D341Med (cell line): ENCODE measurements at regions not wholly inside any gene's neighbourhood (a gene's known extent, or its start where the extent isn't known, plus 50 kb on each side); places are given as distances from the start of the nearest gene placed in this dataset.

Experiments
- DNase-seq: peaks from one replicate; pipeline ENCODE4 v3.0.0; 2012; ENCODE audit warnings: low spot score

DNA sequence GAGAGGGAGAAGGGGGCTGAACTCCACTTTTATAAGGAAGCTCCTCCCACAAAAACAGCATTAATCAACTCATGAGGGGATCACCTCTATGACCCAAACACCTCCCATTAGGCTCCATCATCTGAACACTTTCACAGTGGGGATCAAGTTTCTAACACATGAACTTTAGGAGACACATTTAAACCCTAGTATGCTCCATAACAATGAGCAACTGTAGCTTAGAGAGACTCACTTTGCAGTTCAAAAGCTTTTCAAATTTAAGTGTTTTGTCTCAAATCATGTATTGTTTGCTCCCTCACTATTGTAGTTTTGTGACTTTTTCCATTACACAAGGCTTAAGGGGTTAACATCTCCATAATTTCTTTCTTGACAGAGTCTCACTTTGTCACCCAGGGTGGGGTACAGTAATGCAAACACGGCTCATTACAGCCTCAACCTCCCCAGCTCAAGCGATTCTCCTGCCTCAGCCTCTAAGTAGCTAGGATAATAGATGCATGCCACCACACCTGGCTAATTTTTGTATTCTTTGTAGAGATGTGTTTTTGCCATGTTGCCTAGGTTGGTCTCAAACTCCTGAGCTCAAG is 352.7 kb upstream of the CDH20 start:
- no peak for DNase-seq

DNA sequence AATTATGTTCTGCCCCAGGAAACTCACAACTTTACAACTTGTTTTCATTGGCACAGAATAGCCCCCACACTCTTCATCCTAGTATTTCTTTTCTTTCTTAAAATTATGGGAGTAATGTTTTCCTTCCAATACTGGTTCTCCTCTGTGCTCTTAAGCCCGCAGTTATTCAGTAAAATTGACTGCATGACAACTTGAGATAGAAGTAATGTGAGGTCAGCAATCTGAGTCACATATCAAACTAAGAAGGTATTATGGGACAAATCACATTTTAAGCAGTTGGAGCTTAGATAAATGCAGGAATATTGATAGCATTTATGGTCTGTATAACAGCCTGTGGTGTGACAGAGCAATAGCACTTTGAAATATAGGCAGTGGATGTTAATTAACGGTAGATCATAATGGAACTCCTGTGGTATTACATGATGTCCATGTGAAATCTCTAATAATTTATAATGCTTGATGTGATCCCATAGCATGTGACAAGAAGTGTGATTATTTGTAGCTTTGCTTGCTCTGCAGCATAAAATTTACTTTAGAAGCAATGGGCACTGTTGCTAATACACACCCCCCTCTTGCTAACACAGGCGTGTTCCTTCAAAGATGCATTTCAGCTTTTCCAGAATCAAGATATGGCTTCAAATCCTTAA is 351.4 kb upstream of the CDH20 start:
- DNase-seq = no peak

DNA sequence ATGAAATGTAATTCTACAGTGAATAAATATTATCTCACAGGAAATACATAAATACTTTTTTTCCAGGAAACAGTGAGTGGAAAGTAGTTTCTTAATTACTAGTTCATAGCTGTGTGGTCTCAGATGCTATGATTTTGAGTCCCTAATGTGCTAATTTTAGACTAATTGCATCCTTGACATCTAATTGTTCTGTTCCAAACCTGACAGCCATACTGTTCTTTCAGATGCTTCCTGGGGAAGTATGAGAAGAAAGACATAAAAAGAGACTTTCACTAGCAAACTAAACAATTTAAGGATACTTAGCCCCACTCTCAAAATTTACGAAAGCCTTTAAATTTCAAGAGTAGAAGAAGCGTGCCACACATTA is 350.9 kb upstream of the CDH20 start:
- no peak for DNase-seq

DNA sequence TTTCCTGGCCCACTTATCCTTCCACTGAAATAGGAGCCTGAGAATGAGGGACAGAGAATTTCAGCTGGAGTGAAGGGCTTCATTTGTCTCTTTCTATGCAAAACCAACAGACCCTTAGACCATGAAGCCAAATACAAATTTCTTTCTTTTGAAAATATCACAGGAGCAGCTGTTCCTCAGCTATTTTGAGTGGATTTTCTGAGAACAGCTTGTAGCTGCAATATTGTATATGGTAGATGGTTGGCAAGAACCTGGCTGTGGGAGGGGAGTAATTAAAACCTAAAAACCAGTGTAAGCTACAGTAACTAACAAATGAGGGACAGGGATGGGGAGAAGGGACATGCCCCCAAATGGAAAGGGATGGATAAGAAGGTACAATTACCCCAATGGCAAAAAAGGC is 350.3 kb upstream of the CDH20 start:
- DNase-seq = no peak

DNA sequence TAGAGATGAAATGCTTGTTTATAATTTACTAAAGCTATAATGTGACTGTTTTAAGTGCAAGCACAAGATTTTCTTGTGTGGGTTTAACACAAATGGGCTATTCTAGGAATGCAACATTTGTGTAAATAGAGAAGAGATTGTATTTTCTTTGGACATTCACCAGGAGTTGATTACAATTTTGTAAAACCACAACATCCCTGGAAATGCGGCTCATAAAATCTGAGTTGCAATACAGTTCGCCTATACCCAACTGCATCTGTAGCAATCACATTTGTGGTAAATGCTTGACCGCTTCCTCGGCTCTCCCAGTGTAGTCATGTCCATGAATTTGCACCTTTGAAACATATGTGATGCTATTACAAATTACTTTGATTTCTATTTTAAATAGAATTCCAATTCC is 348.7 kb upstream of the CDH20 start:
- no peak for DNase-seq

DNA sequence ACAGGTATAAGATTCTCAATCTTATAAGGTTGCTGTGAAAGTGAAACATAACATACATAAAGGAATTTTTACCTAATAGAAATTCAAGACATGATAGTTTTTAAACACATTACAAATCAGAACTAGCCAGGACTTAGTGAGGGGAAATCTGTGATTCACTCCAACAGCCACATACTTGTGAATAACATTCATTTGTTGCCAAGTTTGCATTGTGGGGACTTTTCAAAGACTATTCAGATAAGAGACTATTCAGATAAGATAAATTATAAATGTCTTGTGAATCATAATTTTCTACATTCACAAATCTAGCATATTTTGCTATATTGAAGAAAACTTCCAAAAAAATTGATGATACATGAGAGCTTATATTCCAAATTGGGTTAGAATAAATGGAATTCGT is 345.3 kb upstream of the CDH20 start:
- no peak for DNase-seq

DNA sequence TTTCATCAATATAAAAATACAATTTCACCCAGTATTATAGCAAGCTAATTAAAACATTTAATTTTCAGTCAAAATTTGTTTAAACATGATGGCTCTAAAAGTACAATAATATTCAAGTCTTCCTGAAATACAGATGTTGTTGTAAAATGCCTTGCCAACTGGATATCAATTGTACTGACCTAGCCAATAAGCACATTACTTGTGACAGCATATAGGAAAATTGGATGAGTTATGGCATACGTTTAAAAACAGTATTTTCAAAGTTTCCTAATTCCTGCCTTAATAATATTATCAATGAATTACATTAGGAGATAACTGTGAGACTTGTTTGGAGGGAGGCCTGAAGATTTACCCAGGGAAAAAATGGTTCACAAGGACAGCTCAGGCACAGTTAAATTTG is 336.9 kb upstream of the CDH20 start:
- no peak for DNase-seq

DNA sequence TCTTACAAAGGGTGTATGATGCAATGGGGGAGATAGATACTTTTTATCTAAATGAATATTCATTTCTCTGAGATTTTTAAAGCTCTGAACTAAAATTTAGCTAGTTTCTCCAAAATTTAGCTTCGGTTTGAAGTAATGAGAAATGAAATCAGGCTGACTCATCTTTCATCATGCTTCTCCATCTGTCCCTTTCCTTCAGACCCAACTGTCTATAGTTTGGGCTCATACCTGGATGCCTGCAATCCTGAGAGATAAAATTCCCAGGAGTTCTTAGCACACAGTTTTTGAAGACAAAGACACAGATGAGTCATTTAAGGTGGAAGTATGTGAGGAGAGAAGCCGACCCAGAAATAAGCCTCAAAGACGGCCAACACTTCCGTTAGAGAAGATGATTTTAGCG is 336.4 kb upstream of the CDH20 start:
- DNase-seq = no peak

DNA sequence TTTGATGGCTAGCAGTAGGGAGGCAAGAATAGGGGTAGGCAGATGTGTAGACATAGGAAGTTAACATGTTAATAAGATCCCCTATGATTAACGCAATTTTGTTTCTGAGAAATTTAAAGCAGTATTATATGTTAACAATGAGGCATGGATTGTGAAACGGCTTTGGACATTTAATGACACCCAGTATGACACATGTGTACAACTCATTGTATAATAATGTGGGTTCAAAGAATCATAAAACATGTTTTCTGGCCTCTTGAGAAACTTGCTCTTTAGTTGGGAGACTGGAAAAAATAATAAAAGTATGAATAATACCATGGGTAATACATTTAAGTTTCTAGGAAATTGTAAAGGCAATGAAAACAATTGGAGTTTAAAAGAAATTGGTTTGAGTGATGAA is 332.1 kb upstream of the CDH20 start:
- DNase-seq = no peak

DNA sequence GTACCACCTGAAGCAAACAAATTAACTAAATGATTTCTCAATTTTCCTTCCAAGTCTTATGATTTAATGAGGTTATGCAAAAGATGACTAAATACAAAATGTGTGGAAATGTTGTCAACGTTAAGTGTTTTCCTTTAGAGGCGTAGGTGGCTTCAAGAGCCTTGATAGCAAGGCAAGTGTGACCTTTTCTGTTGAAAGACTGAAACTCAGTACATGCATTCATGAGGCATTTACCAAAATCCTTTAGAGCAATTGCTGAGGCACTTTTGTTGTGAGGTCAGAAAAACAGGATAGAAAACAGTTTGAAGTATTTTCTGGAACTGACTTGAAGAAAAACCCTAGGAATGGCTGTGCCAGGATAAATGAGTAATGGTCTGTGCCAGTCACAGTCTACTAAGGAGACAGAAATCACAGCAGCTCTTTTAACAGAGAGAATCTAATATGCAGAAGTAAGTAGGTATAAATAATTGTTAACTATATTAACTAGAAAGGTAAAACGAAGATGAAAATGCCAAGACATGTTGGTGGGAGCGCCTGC is 326.5 kb upstream of the CDH20 start:
- DNase-seq = no peak

DNA sequence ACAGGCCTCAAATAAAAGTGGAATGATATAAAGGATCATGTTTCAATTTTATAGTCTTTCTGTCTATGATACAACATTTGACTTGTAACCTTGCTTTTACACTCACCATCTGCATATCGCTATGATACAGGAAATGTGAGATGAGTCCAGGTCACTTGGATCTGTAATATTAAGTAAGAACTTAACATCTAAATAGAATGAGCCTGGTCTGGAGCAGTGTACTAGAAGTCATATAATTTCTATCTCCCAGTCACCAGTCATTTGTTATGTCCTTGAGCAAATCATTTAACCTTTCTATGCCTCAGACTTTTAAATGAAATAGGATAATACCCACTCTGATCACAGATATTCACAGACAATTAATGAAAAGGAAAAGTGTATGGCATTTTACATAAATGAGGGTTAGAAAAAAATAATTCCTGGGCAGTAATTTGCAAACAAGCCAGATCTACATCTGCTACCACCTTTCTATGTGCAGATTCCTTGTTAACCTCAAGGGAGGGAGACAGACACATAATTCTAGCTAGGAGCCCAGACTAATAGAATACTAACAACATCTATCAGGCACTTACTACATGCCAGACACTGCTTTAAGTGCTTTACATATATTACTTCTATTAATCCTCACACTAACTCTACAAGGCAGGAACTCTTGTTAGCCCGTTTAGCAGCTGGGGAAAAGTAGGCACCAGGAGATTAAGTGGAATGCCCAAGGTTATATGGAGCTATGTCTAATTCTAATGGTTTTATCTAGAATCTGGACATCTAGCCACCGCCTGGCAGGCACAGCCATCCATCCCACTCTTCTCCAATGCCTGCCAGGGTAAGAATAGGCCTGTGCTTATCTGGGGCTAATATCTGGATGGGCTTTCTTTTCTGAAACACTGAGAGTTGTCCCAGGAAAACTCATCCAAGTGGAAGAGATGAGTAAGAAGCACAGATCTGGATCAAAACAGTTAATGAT is 313.6 kb upstream of the CDH20 start:
- no peak for DNase-seq

DNA sequence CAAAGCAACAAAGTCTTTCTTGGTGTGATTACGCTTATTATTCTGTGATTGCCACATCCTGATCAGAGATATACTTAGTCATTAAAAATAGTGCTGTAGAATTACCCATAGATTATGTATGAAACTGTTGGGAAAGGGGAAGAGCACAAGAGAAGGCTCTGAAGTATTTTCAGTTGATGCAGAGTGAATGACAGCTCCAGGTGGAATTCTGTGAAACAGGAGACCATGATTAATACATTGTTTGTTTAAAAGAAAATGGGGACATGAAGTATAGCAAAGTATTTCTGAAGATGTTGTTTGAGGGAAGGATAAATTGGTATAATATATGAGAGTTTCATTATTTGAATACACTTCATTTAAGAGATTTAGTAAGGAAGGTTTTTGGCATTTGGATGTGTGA is 307.6 kb upstream of the CDH20 start:
- no peak for DNase-seq

DNA sequence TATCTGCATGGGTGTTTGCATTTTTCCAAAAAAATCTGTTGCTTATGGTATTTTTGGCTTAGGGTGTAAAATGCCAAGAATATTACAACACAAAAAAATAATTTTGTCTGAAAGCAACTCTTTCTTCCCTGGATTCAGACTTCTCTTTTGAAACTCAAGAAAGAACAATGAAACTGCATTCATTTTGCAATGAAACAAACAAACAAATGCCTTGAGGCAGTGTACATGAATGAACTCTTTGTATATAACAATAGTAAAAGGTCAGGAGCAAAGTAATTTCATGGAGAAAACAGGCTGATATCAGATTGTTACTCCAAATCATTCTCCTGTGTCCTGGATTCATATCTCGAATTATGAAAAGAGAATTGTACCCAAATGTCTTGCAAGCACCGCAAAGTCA is 301.6 kb upstream of the CDH20 start:
- DNase-seq = no peak

DNA sequence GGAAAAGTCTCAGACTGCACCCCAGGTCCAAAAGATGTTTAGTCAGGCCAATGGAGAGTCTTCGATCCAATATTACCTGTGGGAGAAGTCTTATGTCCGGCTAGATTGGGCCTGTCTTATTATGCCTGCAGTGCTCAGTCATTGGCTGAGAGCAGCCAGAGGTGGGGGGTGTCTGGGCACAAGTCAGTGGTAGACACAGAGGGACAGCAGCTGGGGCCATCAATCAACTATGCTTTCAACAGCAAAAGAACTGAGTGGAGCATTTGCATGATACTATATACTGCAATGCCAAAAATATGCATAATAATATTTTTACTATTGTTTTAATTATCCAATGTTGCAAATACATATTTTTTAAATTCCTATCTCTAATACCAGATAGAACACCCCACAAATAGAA is 298.6 kb upstream of the CDH20 start:
- DNase-seq = no peak

DNA sequence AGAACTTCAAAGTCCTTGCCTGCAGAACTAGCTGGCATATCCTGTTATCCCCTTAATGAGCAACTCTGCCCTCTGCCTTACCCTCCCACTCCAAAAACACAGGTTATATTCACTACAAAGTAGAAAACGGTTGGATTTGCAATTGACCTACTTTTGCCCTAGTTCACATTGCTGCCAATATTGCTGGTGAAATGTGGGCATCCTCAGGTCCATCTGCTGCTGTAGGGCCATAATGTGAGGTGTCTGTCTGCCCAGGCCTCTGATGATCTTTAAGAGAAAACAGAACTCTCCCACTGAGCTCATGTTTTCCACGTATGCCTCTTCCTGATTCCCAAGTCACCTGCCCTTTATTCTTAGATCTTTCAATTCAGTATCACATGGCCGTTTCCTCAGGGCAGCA is 294.0 kb upstream of the CDH20 start:
- no peak for DNase-seq

DNA sequence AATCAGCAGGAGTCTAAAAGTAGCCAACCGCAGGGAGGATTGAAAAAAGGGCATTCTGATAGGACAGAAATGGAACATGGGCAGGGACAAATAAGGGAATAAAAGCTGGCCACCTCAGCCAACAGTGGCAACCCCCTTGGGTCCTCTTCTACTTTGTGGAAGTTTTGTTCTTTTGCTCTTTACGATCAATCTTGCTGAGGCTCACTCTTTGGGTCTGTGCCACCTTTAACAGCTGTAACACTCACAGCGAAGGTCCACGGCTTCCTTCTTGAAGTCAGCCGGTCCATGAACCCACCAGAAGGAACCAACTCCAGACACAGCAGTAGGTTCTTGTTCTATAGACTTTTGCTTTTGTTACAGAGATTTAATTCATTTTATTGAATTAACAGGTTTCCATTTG is 285.4 kb upstream of the CDH20 start:
- DNase-seq = no peak

DNA sequence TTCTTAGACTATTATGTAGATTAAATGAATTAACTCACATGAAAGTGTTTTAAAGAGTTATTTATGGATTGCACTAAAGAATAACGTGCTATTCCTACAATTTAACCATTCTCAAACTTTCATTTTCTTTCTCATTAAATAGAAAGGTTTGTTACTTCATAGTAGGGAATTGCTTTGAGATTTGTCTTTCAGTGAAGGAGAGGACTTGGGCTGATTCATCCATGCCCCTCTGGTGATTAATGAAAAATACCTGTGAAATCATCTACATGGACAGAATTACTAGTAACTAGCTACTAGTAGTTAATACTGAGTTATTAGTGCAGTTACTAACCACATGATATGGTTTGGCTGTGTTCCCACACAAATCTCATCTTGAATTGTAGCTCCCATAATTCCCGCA is 275.8 kb upstream of the CDH20 start:
- no peak for DNase-seq

DNA sequence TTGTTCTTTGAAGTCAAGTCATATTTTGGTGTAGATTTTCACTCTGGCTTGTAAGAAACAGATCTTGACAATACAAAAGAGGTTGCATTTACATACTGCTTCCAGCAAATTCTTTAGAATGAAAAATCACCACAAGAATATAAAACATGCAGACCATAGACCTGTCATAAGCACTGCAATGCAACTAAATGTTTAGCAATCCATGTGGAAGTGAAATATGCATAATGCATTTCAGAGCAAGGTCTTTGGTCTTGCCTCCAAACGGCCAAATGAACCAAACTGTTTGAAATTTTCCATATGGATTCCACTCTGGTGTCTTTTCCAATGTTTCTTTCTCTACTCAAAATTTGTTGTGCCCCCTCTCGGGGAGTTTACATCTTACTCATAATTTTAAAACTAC is 271.0 kb upstream of the CDH20 start:
- DNase-seq = no peak

DNA sequence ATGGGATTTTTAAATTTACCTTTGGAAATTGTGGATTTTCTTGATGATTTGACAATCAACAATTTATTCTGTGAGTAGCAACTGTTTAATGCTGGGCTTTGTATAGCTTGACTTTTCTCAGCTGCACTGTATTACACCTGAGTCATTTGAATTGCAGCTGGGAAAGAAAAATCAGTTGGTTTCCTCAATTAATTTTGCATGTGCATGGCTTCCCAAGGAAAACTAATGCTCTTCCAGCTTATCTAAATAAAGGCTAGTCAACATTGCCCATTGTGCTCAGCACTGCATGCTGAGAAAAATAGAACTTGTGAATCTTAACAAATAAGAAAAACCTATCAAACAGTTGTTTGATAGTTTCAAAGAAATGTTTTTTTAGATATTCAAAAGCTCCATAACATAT is 268.3 kb upstream of the CDH20 start:
- DNase-seq = no peak

DNA sequence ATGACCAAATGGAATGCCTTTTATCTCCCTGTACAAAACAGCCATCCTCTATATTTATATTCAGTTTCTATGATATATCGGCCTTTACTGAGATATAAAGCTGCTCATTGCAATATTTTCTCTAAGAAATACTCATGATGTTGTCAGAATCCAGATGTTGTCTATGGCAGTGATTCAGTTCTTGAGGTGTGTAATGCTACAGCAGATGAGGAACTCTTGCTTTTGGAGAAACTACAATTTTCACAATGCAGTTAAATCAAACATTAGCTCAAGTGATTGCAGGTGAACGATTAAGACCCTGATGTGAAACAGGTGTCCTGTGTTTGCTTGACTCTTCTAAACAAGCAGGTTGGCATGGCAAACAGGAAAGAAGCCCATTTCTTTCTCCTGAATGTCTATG is 256.2 kb upstream of the CDH20 start:
- DNase-seq = no peak

DNA sequence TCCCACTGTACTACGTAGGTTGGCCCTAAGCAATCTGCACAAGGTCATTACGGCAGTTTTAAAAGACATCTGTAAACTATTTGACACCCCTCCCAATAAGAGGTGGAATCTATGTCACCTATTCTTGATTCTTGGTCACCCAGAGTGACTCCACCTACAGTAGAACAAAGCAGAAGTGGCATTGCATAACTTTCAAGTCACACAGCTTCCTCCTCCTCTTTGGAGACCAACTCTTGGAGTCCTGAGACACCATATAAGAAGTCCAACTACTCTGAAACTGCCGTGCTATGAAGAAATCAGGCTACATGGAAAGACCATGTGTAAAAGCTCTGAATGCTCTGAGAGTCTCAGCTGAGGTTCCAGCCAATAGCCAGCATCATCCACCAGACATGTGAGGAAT is 253.5 kb upstream of the CDH20 start:
- DNase-seq = no peak

DNA sequence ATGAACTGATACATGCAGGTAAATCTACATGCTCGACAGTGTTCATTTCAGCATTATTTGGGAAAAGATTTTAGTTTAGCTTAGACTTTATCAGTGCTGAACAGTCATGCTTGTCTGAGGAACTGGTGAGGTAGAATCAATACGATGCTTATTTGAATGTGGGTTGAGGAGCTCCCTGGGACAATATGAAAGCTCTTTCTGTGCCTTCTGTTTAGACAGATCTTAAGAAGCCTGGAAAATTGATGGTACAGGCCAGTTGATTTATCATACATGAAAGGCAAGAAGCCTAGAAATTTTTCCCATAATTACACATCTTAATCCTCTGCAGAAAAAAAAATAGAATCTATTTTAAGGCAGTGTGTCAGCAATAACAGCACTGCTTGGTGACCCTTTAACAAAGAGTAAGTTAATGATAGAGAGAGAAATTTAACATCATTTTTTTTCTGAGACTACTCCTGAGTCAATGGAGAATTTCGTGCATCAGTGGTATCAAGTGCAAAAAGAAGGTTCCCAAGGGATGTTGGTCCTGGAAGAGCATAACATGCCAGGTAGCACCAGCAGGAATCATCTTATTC is 252.2 kb upstream of the CDH20 start:
- DNase-seq = no peak
